ENCODE measurements at regions not wholly inside any gene's neighbourhood (a gene's known extent, or its start where the extent isn't known, plus 50 kb on each side); places are given as distances from the start of the nearest gene placed in this dataset.

GRCh38 chr12:58412461-58413060, 471.2 kb downstream of the ATP23 start:
- H3K4me3 ChIP-seq (ENCODE audit: low read depth, low read length), result no peak overlapping the region
- H3K27ac ChIP-seq (ENCODE audit: low read depth, low read length), result peak overlapping the region; percentile 100
- H3K36me3 ChIP-seq (ENCODE audit: insufficient read depth, low read length), result no peaks in the 10 kb centered on the region
- H2AFZ ChIP-seq (ENCODE audit: low read length, unreplicated experiment), result peak overlapping the region; percentile 18
- H3K27me3 ChIP-seq (ENCODE audit: insufficient read depth, low read length), result no peaks in the 10 kb centered on the region
- no peaks in the 10 kb centered on the region for H3K79me2 ChIP-seq (ENCODE audit: control insufficient read depth, insufficient read depth, low read length, unreplicated experiment)
- H3K4me1 ChIP-seq (ENCODE audit: control insufficient read depth, insufficient read depth, low read length, unreplicated experiment), result peaks cover 52% of the 10 kb centered on the region

GRCh38 chr12:58413794-58414193, 472.4 kb downstream of the ATP23 start:
- no peaks in the 10 kb centered on the region for H3K27me3 ChIP-seq (ENCODE audit: insufficient read depth, low read length)
- peak overlapping the region; percentile 40; the same call in 1 of the 2 replicates for H3K4me3 ChIP-seq (ENCODE audit: low read depth, low read length)
- peak overlapping the region; percentile 100 for H3K27ac ChIP-seq (ENCODE audit: low read depth, low read length)
- H2AFZ ChIP-seq (ENCODE audit: low read length, unreplicated experiment), result no peak overlapping the region
- no peaks in the 10 kb centered on the region for H3K79me2 ChIP-seq (ENCODE audit: control insufficient read depth, insufficient read depth, low read length, unreplicated experiment)
- H3K4me1 ChIP-seq (ENCODE audit: control insufficient read depth, insufficient read depth, low read length, unreplicated experiment), result peaks cover 47% of the 10 kb centered on the region
- no peaks in the 10 kb centered on the region for H3K36me3 ChIP-seq (ENCODE audit: insufficient read depth, low read length)

GRCh38 chr12:58414398-58414871, 473.1 kb downstream of the ATP23 start:
- Histone ChIP-seq H3K79me2 (ENCODE audit: control insufficient read depth, insufficient read depth, low read length, unreplicated experiment) (no peaks in the 10 kb centered on the region), H3K4me3 (ENCODE audit: low read depth, low read length) (peak overlapping the region; percentile 40), H3K27ac (ENCODE audit: low read depth, low read length) (peak overlapping the region; percentile 100), H2AFZ (ENCODE audit: low read length, unreplicated experiment) (peak overlapping the region; percentile 54), H3K36me3 (ENCODE audit: insufficient read depth, low read length) (no peaks in the 10 kb centered on the region), H3K4me1 (ENCODE audit: control insufficient read depth, insufficient read depth, low read length, unreplicated experiment) (peaks cover 46% of the 10 kb centered on the region), H3K27me3 (ENCODE audit: insufficient read depth, low read length) (no peaks in the 10 kb centered on the region)

- Histone ChIP-seq H3K4me1 (ENCODE audit: control insufficient read depth, insufficient read depth, low read length, unreplicated experiment) (peaks cover 58% of the 10 kb centered on the region), H2AFZ (ENCODE audit: low read length, unreplicated experiment) (peak overlapping the region; percentile 96), H3K36me3 (ENCODE audit: insufficient read depth, low read length) (no peaks in the 10 kb centered on the region), H3K4me3 (ENCODE audit: low read depth, low read length) (no peak overlapping the region), H3K79me2 (ENCODE audit: control insufficient read depth, insufficient read depth, low read length, unreplicated experiment) (no peaks in the 10 kb centered on the region), H3K27ac (ENCODE audit: low read depth, low read length) (peak overlapping the region; percentile 100), H3K27me3 (ENCODE audit: insufficient read depth, low read length) (no peaks in the 10 kb centered on the region)
Measured at GRCh38 chr12:58415716-58416115, 474.3 kb downstream of the ATP23 start.

GRCh38 chr12:58416236-58416635, 474.9 kb downstream of the ATP23 start:
- peak overlapping the region; percentile 96 for H2AFZ ChIP-seq (ENCODE audit: low read length, unreplicated experiment)

GRCh38 chr12:58419196-58419760, 477.9 kb downstream of the ATP23 start:
- Histone ChIP-seq H3K27ac (ENCODE audit: low read depth, low read length) (no peak overlapping the region), H3K4me1 (ENCODE audit: control insufficient read depth, insufficient read depth, low read length, unreplicated experiment) (peaks cover 48% of the 10 kb centered on the region), H3K4me3 (ENCODE audit: low read depth, low read length) (no peak overlapping the region), H2AFZ (ENCODE audit: low read length, unreplicated experiment) (no peak overlapping the region), H3K36me3 (ENCODE audit: insufficient read depth, low read length) (no peaks in the 10 kb centered on the region), H3K27me3 (ENCODE audit: insufficient read depth, low read length) (no peaks in the 10 kb centered on the region), H3K79me2 (ENCODE audit: control insufficient read depth, insufficient read depth, low read length, unreplicated experiment) (no peaks in the 10 kb centered on the region)

More at GRCh38 chr12:58416236-58416635, 474.9 kb downstream of the ATP23 start:
- H3K36me3 ChIP-seq (ENCODE audit: insufficient read depth, low read length), result no peaks in the 10 kb centered on the region
- peaks cover 59% of the 10 kb centered on the region for H3K4me1 ChIP-seq (ENCODE audit: control insufficient read depth, insufficient read depth, low read length, unreplicated experiment)
- H3K4me3 ChIP-seq (ENCODE audit: low read depth, low read length), result no peak overlapping the region
- no peaks in the 10 kb centered on the region for H3K79me2 ChIP-seq (ENCODE audit: control insufficient read depth, insufficient read depth, low read length, unreplicated experiment)
- peak overlapping the region; percentile 100 for H3K27ac ChIP-seq (ENCODE audit: low read depth, low read length)
- H3K27me3 ChIP-seq (ENCODE audit: insufficient read depth, low read length), result no peaks in the 10 kb centered on the region

- Histone ChIP-seq H3K27me3 (ENCODE audit: insufficient read depth, low read length) (no peaks in the 10 kb centered on the region), H3K4me1 (ENCODE audit: control insufficient read depth, insufficient read depth, low read length, unreplicated experiment) (peaks cover 50% of the 10 kb centered on the region), H3K4me3 (ENCODE audit: low read depth, low read length) (no peak overlapping the region), H3K79me2 (ENCODE audit: control insufficient read depth, insufficient read depth, low read length, unreplicated experiment) (no peaks in the 10 kb centered on the region), H3K36me3 (ENCODE audit: insufficient read depth, low read length) (no peaks in the 10 kb centered on the region), H2AFZ (ENCODE audit: low read length, unreplicated experiment) (peak overlapping the region; percentile 60), H3K27ac (ENCODE audit: low read depth, low read length) (no peak overlapping the region)
Measured at GRCh38 chr12:58419905-58420304, 478.5 kb downstream of the ATP23 start.

GRCh38 chr12:58420503-58420902, 479.1 kb downstream of the ATP23 start:
- H3K4me1 ChIP-seq (ENCODE audit: control insufficient read depth, insufficient read depth, low read length, unreplicated experiment), result peaks cover 49% of the 10 kb centered on the region
- no peak overlapping the region for H2AFZ ChIP-seq (ENCODE audit: low read length, unreplicated experiment)
- H3K4me3 ChIP-seq (ENCODE audit: low read depth, low read length), result no peak overlapping the region
- H3K27me3 ChIP-seq (ENCODE audit: insufficient read depth, low read length), result no peaks in the 10 kb centered on the region
- 0 out of 2 replicates have a peak overlapping the region, but pooled peaks have one; percentile 17 for H3K27ac ChIP-seq (ENCODE audit: low read depth, low read length)
- no peaks in the 10 kb centered on the region for H3K79me2 ChIP-seq (ENCODE audit: control insufficient read depth, insufficient read depth, low read length, unreplicated experiment)
- H3K36me3 ChIP-seq (ENCODE audit: insufficient read depth, low read length), result no peaks in the 10 kb centered on the region

GRCh38 chr12:58421990-58422389, 480.6 kb downstream of the ATP23 start:
- Histone ChIP-seq H3K36me3 (ENCODE audit: insufficient read depth, low read length) (no peaks in the 10 kb centered on the region), H2AFZ (ENCODE audit: low read length, unreplicated experiment) (no peak overlapping the region), H3K79me2 (ENCODE audit: control insufficient read depth, insufficient read depth, low read length, unreplicated experiment) (no peaks in the 10 kb centered on the region), H3K27ac (ENCODE audit: low read depth, low read length) (no peak overlapping the region), H3K4me1 (ENCODE audit: control insufficient read depth, insufficient read depth, low read length, unreplicated experiment) (peaks cover 49% of the 10 kb centered on the region), H3K4me3 (ENCODE audit: low read depth, low read length) (no peak overlapping the region), H3K27me3 (ENCODE audit: insufficient read depth, low read length) (no peaks in the 10 kb centered on the region)

- H3K4me1 ChIP-seq (ENCODE audit: control insufficient read depth, insufficient read depth, low read length, unreplicated experiment), result peaks cover 46% of the 10 kb centered on the region
- H3K27ac ChIP-seq (ENCODE audit: low read depth, low read length), result peak overlapping the region; percentile 90
- H3K4me3 ChIP-seq (ENCODE audit: low read depth, low read length), result peak overlapping the region; percentile 48
- no peaks in the 10 kb centered on the region for H3K79me2 ChIP-seq (ENCODE audit: control insufficient read depth, insufficient read depth, low read length, unreplicated experiment)
- H3K27me3 ChIP-seq (ENCODE audit: insufficient read depth, low read length), result no peaks in the 10 kb centered on the region
- peak overlapping the region; percentile 13 for H2AFZ ChIP-seq (ENCODE audit: low read length, unreplicated experiment)
- no peaks in the 10 kb centered on the region for H3K36me3 ChIP-seq (ENCODE audit: insufficient read depth, low read length)
Measured at GRCh38 chr12:58424735-58425392, 483.5 kb downstream of the ATP23 start.
